ENCODE measurements at regions not wholly inside any gene's neighbourhood (a gene's known extent, or its start where the extent isn't known, plus 50 kb on each side); places are given as distances from the start of the nearest gene placed in this dataset.
"Not testable (repeated sequence)": the region's sequence is repeated elsewhere in the genome, so short reads cannot be mapped to it uniquely, and the experiment has no call there.

DNA sequence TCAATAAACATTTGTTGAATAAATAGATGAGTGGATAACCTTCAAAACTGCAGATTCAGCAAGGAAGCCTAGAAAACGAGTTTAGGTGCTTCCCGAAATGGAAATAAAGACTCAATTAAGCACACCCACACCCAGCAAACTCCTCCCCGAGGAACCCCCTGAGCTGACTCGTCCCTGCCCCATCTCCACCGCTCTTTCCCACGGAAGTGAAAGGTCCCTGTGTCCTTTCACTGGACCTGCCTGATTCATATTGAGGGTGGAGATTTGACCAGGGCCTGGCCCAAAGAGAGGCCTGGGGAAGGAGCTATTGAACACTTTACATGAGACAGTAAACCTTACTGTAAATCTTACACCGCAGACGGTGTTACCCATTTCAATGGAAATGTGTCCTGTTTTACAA, 129.1 kb downstream of the CPZ start:
- peaks cover 0 to 23% (median 0%) of the 10 kb centered on the region in 4 donors for H3K9me3 ChIP-seq
- no peak overlapping the region for H3K27ac ChIP-seq
- no peak for DNase-seq (ENCODE audit: low spot score in 2 of 2)
- H3K27me3 ChIP-seq, result peaks cover 0 to 10% of the 10 kb centered on the region in 2 donors
- TF ChIP-seq EP300 (IDR thresholded peaks at IDR 0.05) (no peak), POLR2A (IDR thresholded peaks at IDR 0.05) (no peak)
- TF ChIP-seq, protein P1, sequence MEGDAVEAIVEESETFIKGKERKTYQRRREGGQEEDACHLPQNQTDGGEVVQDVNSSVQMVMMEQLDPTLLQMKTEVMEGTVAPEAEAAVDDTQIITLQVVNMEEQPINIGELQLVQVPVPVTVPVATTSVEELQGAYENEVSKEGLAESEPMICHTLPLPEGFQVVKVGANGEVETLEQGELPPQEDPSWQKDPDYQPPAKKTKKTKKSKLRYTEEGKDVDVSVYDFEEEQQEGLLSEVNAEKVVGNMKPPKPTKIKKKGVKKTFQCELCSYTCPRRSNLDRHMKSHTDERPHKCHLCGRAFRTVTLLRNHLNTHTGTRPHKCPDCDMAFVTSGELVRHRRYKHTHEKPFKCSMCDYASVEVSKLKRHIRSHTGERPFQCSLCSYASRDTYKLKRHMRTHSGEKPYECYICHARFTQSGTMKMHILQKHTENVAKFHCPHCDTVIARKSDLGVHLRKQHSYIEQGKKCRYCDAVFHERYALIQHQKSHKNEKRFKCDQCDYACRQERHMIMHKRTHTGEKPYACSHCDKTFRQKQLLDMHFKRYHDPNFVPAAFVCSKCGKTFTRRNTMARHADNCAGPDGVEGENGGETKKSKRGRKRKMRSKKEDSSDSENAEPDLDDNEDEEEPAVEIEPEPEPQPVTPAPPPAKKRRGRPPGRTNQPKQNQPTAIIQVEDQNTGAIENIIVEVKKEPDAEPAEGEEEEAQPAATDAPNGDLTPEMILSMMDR (IDR thresholded peaks at IDR 0.05), result no peak
- H3K4me1 ChIP-seq, result no peaks in the 10 kb centered on the region
- H3K4me3 ChIP-seq, result no peak overlapping the region
- 70 to 74% methylated on average over 8 of the region's 8 CpGs for WGBS, 2 donors
- no peaks in the 10 kb centered on the region for H3K36me3 ChIP-seq

DNA sequence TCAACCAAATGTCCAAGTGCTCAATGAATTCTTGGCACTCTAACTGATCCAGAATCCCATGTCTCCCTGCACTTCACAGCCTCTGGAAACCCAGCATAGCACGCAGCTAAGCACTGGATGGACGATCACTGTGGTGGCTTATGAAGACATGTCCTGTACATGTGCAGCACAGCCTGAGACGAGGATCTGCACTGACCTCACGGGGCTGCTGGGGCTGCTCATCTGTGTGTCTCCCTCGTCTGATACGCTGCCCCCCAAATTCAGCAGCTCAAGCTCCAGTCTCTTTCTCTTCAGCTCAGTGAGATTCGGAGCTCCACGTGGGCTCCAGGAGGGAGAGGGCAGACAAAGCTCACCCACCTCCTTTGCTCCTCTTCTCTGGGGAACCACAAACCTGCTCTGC, 126.9 kb downstream of the CPZ start:
- no peaks in the 10 kb centered on the region for H3K4me1 ChIP-seq
- no peak for TF ChIP-seq POLR2A (IDR thresholded peaks at IDR 0.05)
- no peak for TF ChIP-seq EP300 (IDR thresholded peaks at IDR 0.05)
- TF ChIP-seq, protein P1 (IDR thresholded peaks at IDR 0.05), result no peak
- WGBS, 2 donors, result 80 to 90% methylated on average over 8 of the region's 8 CpGs
- no peak overlapping the region for H3K27ac ChIP-seq
- DNase-seq (ENCODE audit: low spot score in 2 of 2), result no peak
- no peaks in the 10 kb centered on the region for H3K36me3 ChIP-seq
- H3K9me3 ChIP-seq, result peaks cover 0 to 31% (median 2%) of the 10 kb centered on the region in 4 donors
- no peak overlapping the region for H3K4me3 ChIP-seq
- H3K27me3 ChIP-seq, result no peaks in the 10 kb centered on the region

DNA sequence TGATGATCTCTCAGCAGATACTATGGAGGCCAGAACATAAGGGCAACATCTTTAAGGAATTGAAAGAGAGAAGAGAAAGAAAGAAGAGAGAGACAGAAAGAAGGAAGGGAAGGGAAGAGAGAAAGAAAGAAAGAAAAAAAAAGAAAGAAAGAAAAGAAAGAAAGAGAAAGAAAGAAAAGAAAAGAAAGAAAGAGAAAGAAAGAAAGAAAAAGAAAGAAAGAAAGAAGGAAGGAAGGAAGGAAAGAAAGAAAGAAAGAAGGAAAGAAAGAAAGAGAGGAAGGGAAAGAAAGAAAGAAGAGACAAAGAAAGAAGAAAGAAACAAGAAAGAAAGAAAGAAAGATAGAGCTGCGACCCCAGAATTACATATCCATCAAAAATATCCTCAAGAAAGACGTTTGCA, 124.9 kb downstream of the CPZ start:
- not testable (repeated sequence) for H3K4me3 ChIP-seq; H3K27me3 ChIP-seq; H3K36me3 ChIP-seq; H3K27ac ChIP-seq; DNase-seq (ENCODE audit: low spot score in 2 of 2); H3K4me1 ChIP-seq
- H3K9me3 ChIP-seq, result peaks cover 0 to 45% (median 2%) of the 10 kb centered on the region in 4 donors
- 48% methylated on average over 2 of the region's 2 CpGs for WGBS, 2 donors

DNA sequence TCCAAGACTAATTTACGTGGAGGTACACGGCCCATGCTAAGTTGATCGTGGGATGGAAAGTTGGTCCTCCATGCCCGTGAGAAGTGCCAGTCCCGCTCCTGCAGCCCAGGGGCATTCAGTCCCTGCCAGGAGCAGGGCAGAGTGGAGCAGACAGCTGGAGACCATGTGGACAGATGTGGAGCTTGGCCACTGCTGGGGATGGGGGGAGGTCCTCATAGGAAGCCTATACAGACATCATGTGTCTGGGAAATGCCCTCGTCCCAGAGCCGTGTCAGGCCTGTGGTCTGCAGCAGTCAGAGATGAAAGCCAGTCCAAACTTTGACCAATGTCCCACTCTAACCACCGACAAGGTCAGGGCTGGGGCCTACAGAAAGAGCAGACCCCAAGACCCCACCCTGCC, 118.4 kb downstream of the CPZ start:
- H3K4me1 ChIP-seq, result no peaks in the 10 kb centered on the region
- no peak overlapping the region for H3K27ac ChIP-seq
- H3K36me3 ChIP-seq, result no peaks in the 10 kb centered on the region
- no peak for DNase-seq (ENCODE audit: low spot score in 2 of 2)
- TF ChIP-seq, protein P1 (IDR thresholded peaks at IDR 0.05), result no peak
- TF ChIP-seq POLR2A (IDR thresholded peaks at IDR 0.05) (no peak), EP300 (IDR thresholded peaks at IDR 0.05) (no peak)
- H3K9me3 ChIP-seq, result peaks cover 0 to 68% (median 2%) of the 10 kb centered on the region in 4 donors
- peaks cover 0 to 1% of the 10 kb centered on the region in 2 donors for H3K27me3 ChIP-seq
- WGBS, 2 donors, result 67 to 73% methylated on average over 8 of the region's 8 CpGs
- H3K4me3 ChIP-seq, result no peak overlapping the region

DNA sequence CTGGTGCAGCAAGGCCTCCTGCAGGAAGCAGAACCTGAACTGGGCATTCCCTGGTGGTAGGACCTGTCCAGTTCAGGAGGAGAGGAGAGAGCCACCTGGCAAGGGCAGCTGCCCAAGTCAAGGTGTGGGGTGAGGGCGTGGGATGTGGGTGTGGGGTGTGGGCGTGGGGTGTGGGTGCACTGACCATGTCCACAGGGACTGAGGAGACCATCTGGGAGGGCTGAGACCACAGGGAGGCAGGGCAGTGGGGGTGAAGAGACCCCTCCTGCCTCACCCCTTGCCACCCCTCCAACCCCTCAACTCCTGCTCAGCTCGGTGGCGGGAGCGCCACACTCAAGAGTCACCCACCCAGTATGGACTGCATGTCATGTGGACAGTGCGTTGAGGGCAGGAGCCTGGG, 117.9 kb downstream of the CPZ start:
- no peak overlapping the region for H3K4me3 ChIP-seq
- H3K36me3 ChIP-seq, result no peaks in the 10 kb centered on the region
- H3K27ac ChIP-seq, result no peak overlapping the region
- TF ChIP-seq, protein P1 (IDR thresholded peaks at IDR 0.05), result no peak
- TF ChIP-seq EP300 (IDR thresholded peaks at IDR 0.05) (no peak), POLR2A (IDR thresholded peaks at IDR 0.05) (no peak)
- H3K9me3 ChIP-seq, result peaks cover 0 to 66% (median 0%) of the 10 kb centered on the region in 4 donors
- H3K4me1 ChIP-seq, result no peaks in the 10 kb centered on the region
- DNase-seq (ENCODE audit: low spot score in 2 of 2), result peak in 1 of 2 donors; percentile 3
- H3K27me3 ChIP-seq, result peaks cover 0 to 3% of the 10 kb centered on the region in 2 donors
- WGBS, 2 donors, result 88 to 92% methylated on average over 6 of the region's 6 CpGs

Data from tibial nerve (tissue), 4 donors.